ENCODE measurements at regions not wholly inside any gene's neighbourhood (a gene's known extent, or its start where the extent isn't known, plus 50 kb on each side); places are given as distances from the start of the nearest gene placed in this dataset.

DNA sequence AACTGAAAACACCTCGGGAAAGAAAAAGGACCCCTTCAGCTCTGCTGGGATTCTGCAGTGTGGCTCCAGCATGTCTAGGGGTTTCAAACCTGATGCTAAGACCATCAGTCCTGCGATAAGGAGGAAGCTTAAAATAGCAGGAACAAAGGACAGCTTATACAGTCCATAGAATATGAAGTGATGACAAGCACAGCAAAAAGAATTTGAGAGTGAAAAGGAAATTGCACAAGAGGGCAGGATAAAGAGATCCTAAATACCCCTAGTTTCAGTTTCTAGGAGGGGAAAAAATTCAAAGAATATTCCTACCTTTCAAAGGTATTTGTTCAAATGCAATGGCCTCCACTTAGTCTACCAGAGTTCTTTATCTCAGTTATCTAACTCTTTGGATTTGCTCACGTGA lies 171.4 kb downstream of the TGFB2 start:
- TF ChIP-seq, protein P1, sequence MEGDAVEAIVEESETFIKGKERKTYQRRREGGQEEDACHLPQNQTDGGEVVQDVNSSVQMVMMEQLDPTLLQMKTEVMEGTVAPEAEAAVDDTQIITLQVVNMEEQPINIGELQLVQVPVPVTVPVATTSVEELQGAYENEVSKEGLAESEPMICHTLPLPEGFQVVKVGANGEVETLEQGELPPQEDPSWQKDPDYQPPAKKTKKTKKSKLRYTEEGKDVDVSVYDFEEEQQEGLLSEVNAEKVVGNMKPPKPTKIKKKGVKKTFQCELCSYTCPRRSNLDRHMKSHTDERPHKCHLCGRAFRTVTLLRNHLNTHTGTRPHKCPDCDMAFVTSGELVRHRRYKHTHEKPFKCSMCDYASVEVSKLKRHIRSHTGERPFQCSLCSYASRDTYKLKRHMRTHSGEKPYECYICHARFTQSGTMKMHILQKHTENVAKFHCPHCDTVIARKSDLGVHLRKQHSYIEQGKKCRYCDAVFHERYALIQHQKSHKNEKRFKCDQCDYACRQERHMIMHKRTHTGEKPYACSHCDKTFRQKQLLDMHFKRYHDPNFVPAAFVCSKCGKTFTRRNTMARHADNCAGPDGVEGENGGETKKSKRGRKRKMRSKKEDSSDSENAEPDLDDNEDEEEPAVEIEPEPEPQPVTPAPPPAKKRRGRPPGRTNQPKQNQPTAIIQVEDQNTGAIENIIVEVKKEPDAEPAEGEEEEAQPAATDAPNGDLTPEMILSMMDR (IDR thresholded peaks at IDR 0.05; ENCODE audit: insufficient read depth, low read length, poor library complexity, severe bottlenecking) = no peak
- TF ChIP-seq EZH2phosphoT487 (conservative IDR thresholded peaks at IDR 0.05; ENCODE audit: low read length) = no peak
